IPS-18c (cell line): ENCODE measurements at regions not wholly inside any gene's neighbourhood (a gene's known extent, or its start where the extent isn't known, plus 50 kb on each side); places are given as distances from the start of the nearest gene placed in this dataset.

Experiments used
- H3K4me3 ChIP-seq: 2 replicates; pipeline ENCODE4 v1.7.0; 2013; ENCODE audit warnings: low read depth, mild to moderate bottlenecking, low read length, moderate library complexity; ENCODE audit not compliant: insufficient read depth
- H3K9me3 ChIP-seq: one replicate; pipeline ENCODE4 v1.6.1; 2013; ENCODE audit warnings: mild to moderate bottlenecking, low read length, moderate library complexity; ENCODE audit not compliant: control insufficient read depth, insufficient read depth

GRCh38 chr11:8740129-8740528 is 57.5 kb downstream of the RPL27A start:
- Histone ChIP-seq H3K4me3 (no peak overlapping the region), H3K9me3 (no peaks in the 10 kb centered on the region)

- H3K9me3 ChIP-seq = no peaks in the 10 kb centered on the region
- no peak overlapping the region for H3K4me3 ChIP-seq
Observed at GRCh38 chr11:8744423-8744822, 61.8 kb downstream of the RPL27A start.

GRCh38 chr11:8745431-8746253 is 63.0 kb downstream of the RPL27A start:
- Histone ChIP-seq H3K9me3 (no peaks in the 10 kb centered on the region), H3K4me3 (no peak overlapping the region)

- H3K9me3 ChIP-seq = no peaks in the 10 kb centered on the region
Observed at GRCh38 chr11:8746331-8746974, 63.9 kb downstream of the RPL27A start.

GRCh38 chr11:8747173-8747572 is 64.6 kb downstream of the RPL27A start:
- no peaks in the 10 kb centered on the region for H3K9me3 ChIP-seq
- no peak overlapping the region for H3K4me3 ChIP-seq

More at GRCh38 chr11:8746331-8746974, 63.9 kb downstream of the RPL27A start:
- H3K4me3 ChIP-seq = no peak overlapping the region

GRCh38 chr11:8748317-8748716 is 65.7 kb downstream of the RPL27A start:
- Histone ChIP-seq H3K4me3 (no peak overlapping the region), H3K9me3 (no peaks in the 10 kb centered on the region)

GRCh38 chr11:8749202-8749601 is 66.6 kb downstream of the RPL27A start:
- Histone ChIP-seq H3K9me3 (no peaks in the 10 kb centered on the region), H3K4me3 (no peak overlapping the region)

- no peak overlapping the region for H3K4me3 ChIP-seq
Observed at GRCh38 chr11:8754241-8754640, 71.6 kb downstream of the RPL27A start.

GRCh38 chr11:8756201-8756600 is 73.6 kb downstream of the RPL27A start:
- Histone ChIP-seq H3K9me3 (no peaks in the 10 kb centered on the region), H3K4me3 (no peak overlapping the region)

More at GRCh38 chr11:8754241-8754640, 71.6 kb downstream of the RPL27A start:
- no peaks in the 10 kb centered on the region for H3K9me3 ChIP-seq

GRCh38 chr11:8757047-8757446 is 74.5 kb downstream of the RPL27A start:
- Histone ChIP-seq H3K4me3 (no peak overlapping the region), H3K9me3 (no peaks in the 10 kb centered on the region)

GRCh38 chr11:8757533-8757932 is 74.9 kb downstream of the RPL27A start:
- Histone ChIP-seq H3K9me3 (no peaks in the 10 kb centered on the region), H3K4me3 (no peak overlapping the region)

GRCh38 chr11:8758619-8759169 is 76.1 kb downstream of the RPL27A start:
- H3K9me3 ChIP-seq = no peaks in the 10 kb centered on the region

GRCh38 chr11:8759634-8760033 is 77.0 kb downstream of the RPL27A start:
- H3K9me3 ChIP-seq = no peaks in the 10 kb centered on the region
- no peak overlapping the region for H3K4me3 ChIP-seq

More at GRCh38 chr11:8758619-8759169, 76.1 kb downstream of the RPL27A start:
- no peak overlapping the region for H3K4me3 ChIP-seq

GRCh38 chr11:8760896-8761295 is 78.3 kb downstream of the RPL27A start:
- no peak overlapping the region for H3K4me3 ChIP-seq
- H3K9me3 ChIP-seq = no peaks in the 10 kb centered on the region

- Histone ChIP-seq H3K9me3 (no peaks in the 10 kb centered on the region), H3K4me3 (no peak overlapping the region)
Observed at GRCh38 chr11:8763070-8763685, 80.6 kb downstream of the RPL27A start.

GRCh38 chr11:8765294-8765693 is 82.7 kb downstream of the RPL27A start:
- no peak overlapping the region for H3K4me3 ChIP-seq
- H3K9me3 ChIP-seq = no peaks in the 10 kb centered on the region

GRCh38 chr11:8766043-8766987 is 83.7 kb downstream of the RPL27A start:
- Histone ChIP-seq H3K4me3 (no peak overlapping the region), H3K9me3 (no peaks in the 10 kb centered on the region)
